ENCODE measurements at regions not wholly inside any gene's neighbourhood (a gene's known extent, or its start where the extent isn't known, plus 50 kb on each side); places are given as distances from the start of the nearest gene placed in this dataset.

DNA sequence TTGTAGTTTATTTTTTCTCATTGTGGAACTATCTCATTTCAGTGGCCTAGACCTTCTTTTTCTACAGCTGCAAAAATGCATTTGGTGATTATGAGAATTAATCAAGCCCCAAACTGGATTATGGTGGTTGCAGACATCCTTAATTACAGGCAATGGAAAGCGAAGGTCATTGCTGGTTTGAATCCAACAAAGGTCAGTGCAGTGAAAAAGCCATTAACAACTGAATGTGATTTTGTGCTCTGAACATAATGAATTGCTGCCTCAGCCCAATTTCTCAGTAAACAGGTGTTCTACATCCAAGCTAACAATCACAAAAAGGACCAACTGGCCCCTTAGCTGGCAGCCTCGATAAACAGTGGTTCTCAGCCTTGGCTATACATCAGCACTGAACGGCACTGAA is 260.1 kb upstream of the DPPA4 start:
- H3K27ac ChIP-seq (ENCODE audit: low read length): no peak overlapping the region
- WGBS: 54% methylated on average over 3 of the region's 3 CpGs
- ATAC-seq: no peak

DNA sequence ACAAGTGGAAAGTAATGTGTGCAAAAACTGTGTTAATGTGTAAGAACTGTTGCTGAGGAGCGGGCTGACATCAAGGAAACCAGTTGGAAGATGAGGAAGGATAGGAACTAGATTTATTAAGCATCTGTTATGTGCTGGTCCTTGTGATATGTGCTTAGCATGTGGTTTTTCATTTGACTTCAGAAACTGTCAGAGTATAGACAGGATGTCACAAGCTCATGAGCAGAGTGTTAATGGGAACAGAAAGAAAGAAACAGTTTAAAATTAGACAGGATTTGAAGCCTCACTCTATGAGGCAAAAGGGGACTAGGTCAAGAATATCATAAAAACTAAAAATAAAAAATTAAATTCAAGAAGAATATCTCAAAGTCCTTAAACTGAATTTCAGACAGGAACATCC is 270.6 kb upstream of the DPPA4 start:
- Histone ChIP-seq H3K4me1 (ENCODE audit: control insufficient read depth, insufficient read depth, low read length) (no peaks in the 10 kb centered on the region), H3K4me3 (ENCODE audit: low read length) (no peak overlapping the region), H3K9me3 (ENCODE audit: control insufficient read depth, low read length) (no peaks in the 10 kb centered on the region), H3K27ac (ENCODE audit: low read length) (no peak overlapping the region), H3K27me3 (ENCODE audit: control insufficient read depth, insufficient read depth) (no peaks in the 10 kb centered on the region)
- DNase-seq: no peak
- 87% methylated on average over 1 of the region's 1 CpG for WGBS
- no peak for ATAC-seq
- intact Hi-C loops (cut with DNase I): no loop called here

More for the DNA sequence above, 260.1 kb upstream of the DPPA4 start:
- H3K4me3 ChIP-seq (ENCODE audit: low read length): no peak overlapping the region
- DNase-seq: no peak
- no peaks in the 10 kb centered on the region for H3K4me1 ChIP-seq (ENCODE audit: control insufficient read depth, insufficient read depth, low read length)
- intact Hi-C loops (cut with DNase I): no loop called here
- no peaks in the 10 kb centered on the region for H3K9me3 ChIP-seq (ENCODE audit: control insufficient read depth, low read length)
- H3K27me3 ChIP-seq (ENCODE audit: control insufficient read depth, insufficient read depth): no peaks in the 10 kb centered on the region

DNA sequence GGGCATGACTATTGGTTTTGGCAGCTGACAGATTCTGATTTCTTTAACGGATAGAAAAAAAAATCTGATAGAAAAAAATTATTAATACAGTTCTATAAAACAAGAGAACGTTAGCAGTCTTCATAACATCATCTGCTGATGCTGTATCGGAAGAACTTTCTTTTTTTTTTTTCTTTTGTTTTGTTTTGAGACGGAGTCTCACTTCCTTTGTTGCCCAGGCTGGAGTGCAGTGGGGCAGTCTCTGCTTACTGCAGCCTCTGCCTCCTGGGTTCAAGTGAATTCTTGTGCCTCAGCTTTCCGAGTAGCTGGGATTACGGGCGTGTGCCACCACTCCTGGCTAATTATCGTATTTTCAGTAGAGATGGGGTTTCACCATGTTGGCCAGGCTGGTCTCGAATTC is 271.2 kb upstream of the DPPA4 start:
- H3K4me3 ChIP-seq (ENCODE audit: low read length): no peak overlapping the region
- WGBS: 70% methylated on average over 9 of the region's 9 CpGs
- no peak overlapping the region for H3K27ac ChIP-seq (ENCODE audit: low read length)
- H3K27me3 ChIP-seq (ENCODE audit: control insufficient read depth, insufficient read depth): no peaks in the 10 kb centered on the region
- H3K4me1 ChIP-seq (ENCODE audit: control insufficient read depth, insufficient read depth, low read length): no peaks in the 10 kb centered on the region
- intact Hi-C loops (cut with DNase I): no loop called here
- H3K9me3 ChIP-seq (ENCODE audit: control insufficient read depth, low read length): no peaks in the 10 kb centered on the region
- DNase-seq (no peak), ATAC-seq (no peak)

DNA sequence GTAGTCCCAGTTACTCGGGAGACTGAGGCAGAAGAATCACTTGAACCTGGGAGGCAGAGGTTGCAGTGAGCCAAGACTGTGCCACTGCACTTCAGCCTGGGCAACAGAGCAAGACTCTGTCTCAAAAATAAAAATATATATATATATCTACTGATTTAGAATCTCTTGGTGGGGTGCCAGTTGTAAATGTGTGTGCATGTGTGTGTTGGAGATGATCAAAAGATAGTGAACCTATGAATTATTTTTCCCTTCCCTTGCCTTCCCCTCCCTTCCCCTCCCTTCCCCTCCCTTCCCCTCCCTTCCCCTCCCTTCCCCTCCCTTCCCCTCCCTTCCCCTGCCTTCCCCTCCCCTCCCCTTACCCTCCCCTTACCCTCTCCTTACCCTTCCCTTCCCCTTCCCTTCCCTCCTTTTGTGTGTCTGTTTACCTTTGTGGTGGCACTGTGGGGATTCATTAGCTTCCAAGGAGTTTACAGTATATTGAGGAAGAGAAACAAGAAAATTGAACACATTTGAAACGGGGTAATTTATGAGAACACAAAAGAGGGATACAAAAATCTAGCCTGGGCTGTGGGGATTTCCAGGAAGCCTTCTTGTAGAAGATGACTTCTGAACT is 281.5 kb upstream of the DPPA4 start:
- intact Hi-C loops (cut with DNase I): no loop called here
- 68% methylated on average over 2 of the region's 2 CpGs for WGBS
- no peak for DNase-seq
- no peak for ATAC-seq
- Histone ChIP-seq H3K27me3 (ENCODE audit: control insufficient read depth, insufficient read depth) (no peaks in the 10 kb centered on the region), H3K4me3 (ENCODE audit: low read length) (no peak overlapping the region), H3K4me1 (ENCODE audit: control insufficient read depth, insufficient read depth, low read length) (no peaks in the 10 kb centered on the region), H3K27ac (ENCODE audit: low read length) (no peak overlapping the region), H3K9me3 (ENCODE audit: control insufficient read depth, low read length) (no peaks in the 10 kb centered on the region)

DNA sequence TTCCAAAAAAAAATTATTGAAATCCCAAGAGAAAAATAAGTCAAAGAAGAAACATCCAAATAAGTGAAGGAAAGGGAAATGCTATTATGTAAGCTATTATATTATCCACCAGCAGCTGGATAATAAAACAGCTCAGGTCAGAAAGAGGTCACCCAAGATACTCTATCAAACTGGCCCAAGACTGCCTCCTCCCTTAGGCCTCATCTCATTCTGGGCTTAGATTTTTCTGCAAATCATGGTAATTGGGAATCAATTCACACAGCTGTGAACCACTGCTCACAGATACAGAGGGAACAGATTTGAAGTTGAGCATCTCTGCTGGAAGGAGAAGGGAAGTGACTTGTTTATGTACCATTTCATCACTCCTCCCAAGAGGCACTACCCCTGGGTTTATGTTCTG is 294.6 kb upstream of the DPPA4 start:
- no peak overlapping the region for H3K4me3 ChIP-seq (ENCODE audit: low read length)
- ATAC-seq (no peak), DNase-seq (no peak)
- intact Hi-C loops (cut with DNase I): no loop called here
- H3K27ac ChIP-seq (ENCODE audit: low read length): no peak overlapping the region
- no peaks in the 10 kb centered on the region for H3K9me3 ChIP-seq (ENCODE audit: control insufficient read depth, low read length)
- no peaks in the 10 kb centered on the region for H3K27me3 ChIP-seq (ENCODE audit: control insufficient read depth, insufficient read depth)
- H3K4me1 ChIP-seq (ENCODE audit: control insufficient read depth, insufficient read depth, low read length): no peaks in the 10 kb centered on the region

DNA sequence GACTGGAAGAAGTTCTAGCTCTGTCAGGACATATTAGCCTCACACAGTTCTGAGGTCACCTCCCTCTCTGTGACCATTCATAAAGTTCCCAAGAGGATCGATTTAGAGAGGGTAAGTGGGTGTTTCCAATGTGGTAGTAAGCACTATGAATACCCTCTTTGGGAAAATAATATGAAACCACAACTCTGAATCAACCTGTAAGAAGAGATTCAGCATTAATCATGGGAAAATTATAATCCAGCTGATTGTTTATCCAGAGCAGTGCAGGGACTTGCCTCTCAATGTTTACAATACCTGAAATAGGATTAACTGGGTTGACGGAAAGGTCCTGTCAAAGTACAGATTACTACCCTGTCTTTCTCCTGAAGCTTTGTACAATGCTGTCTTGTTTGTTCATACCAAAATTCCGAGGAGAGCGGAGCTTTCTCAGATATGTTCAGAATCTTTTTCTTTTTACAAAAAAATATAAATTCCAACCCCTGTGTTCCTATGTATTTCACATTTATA is 302.9 kb upstream of the DPPA4 start:
- no peaks in the 10 kb centered on the region for H3K9me3 ChIP-seq (ENCODE audit: control insufficient read depth, low read length)
- H3K27ac ChIP-seq (ENCODE audit: low read length): no peak overlapping the region
- no peaks in the 10 kb centered on the region for H3K4me1 ChIP-seq (ENCODE audit: control insufficient read depth, insufficient read depth, low read length)
- intact Hi-C loops (cut with DNase I): no loop called here
- ATAC-seq: no peak
- H3K4me3 ChIP-seq (ENCODE audit: low read length): no peak overlapping the region
- H3K27me3 ChIP-seq (ENCODE audit: control insufficient read depth, insufficient read depth): no peaks in the 10 kb centered on the region
- WGBS: 76% methylated on average over 4 of the region's 4 CpGs
- no peak for DNase-seq

DNA sequence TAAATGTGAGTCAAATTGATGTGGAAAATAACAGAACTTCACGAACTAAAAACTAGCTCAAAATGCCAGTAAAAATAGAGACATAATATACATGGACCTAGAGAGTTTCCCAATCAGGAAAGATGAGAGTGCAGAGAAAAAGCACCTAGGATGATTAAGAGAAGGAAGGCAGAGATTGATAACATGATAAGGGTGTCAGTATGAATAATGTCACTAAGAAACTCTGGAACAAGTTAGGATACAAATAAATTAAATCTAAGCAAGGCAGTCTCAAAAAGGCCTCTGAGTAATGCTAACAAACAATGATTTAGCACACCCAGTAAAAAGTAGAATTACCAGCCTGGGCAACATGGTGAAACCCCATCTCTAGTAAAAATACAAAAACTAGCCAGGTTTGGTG is 304.7 kb upstream of the DPPA4 start:
- intact Hi-C loops (cut with DNase I): no loop called here
- WGBS: 78% methylated on average over 1 of the region's 1 CpG

DNA sequence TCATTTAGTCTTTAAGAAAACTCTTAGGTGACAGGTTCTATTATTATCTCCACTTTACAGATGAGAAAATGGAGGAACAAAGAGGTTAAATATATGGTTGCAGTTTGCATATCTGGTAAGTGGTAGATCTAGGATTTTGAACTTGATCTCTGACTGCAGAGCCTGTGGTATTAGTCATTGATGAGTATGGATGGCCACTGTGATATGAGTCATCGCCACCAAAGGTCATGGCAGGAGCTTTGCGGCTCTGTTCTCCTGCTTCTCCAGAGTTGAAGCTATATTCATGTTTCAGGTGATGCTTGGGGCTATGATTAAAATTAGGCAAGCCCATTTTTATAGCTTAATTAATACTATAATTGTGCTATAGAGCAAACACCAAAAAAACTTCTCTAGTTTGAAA is 306.2 kb upstream of the DPPA4 start:
- no peaks in the 10 kb centered on the region for H3K4me1 ChIP-seq (ENCODE audit: control insufficient read depth, insufficient read depth, low read length)
- ATAC-seq (no peak), DNase-seq (no peak)
- H3K4me3 ChIP-seq (ENCODE audit: low read length): no peak overlapping the region
- no peak overlapping the region for H3K27ac ChIP-seq (ENCODE audit: low read length)
- WGBS: 61% methylated on average over 2 of the region's 2 CpGs
- H3K9me3 ChIP-seq (ENCODE audit: control insufficient read depth, low read length): no peaks in the 10 kb centered on the region
- intact Hi-C loops (cut with DNase I): no loop called here
- H3K27me3 ChIP-seq (ENCODE audit: control insufficient read depth, insufficient read depth): no peaks in the 10 kb centered on the region

More for the DNA sequence above, 304.7 kb upstream of the DPPA4 start:
- DNase-seq (no peak), ATAC-seq (no peak)
- no peaks in the 10 kb centered on the region for H3K27me3 ChIP-seq (ENCODE audit: control insufficient read depth, insufficient read depth)
- no peaks in the 10 kb centered on the region for H3K4me1 ChIP-seq (ENCODE audit: control insufficient read depth, insufficient read depth, low read length)
- H3K4me3 ChIP-seq (ENCODE audit: low read length): no peak overlapping the region
- no peaks in the 10 kb centered on the region for H3K9me3 ChIP-seq (ENCODE audit: control insufficient read depth, low read length)
- no peak overlapping the region for H3K27ac ChIP-seq (ENCODE audit: low read length)

DNA sequence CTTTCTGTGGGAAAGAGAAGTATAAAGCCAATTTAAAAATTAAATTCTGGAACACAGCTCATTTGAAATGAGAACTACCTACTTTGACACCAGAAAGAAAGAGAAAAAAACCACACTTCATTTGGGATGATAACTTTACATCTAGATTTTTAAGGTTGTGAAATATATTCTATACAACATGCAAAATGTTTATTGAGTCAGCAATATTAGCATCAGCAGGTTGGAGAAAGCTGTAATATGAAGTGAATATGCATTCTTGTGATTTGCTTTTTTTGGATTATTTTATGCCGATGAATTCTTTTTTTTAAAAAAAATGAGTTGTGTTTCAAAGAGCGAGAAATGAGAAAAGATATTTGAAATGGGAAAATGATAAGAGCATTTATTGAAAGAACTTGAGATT is 307.0 kb upstream of the DPPA4 start:
- no peak for DNase-seq
- Histone ChIP-seq H3K4me1 (ENCODE audit: control insufficient read depth, insufficient read depth, low read length) (no peaks in the 10 kb centered on the region), H3K27me3 (ENCODE audit: control insufficient read depth, insufficient read depth) (no peaks in the 10 kb centered on the region), H3K27ac (ENCODE audit: low read length) (no peak overlapping the region), H3K9me3 (ENCODE audit: control insufficient read depth, low read length) (no peaks in the 10 kb centered on the region), H3K4me3 (ENCODE audit: low read length) (no peak overlapping the region)
- intact Hi-C loops (cut with DNase I): no loop called here
- WGBS: 88% methylated on average over 2 of the region's 2 CpGs
- no peak for ATAC-seq

DNA sequence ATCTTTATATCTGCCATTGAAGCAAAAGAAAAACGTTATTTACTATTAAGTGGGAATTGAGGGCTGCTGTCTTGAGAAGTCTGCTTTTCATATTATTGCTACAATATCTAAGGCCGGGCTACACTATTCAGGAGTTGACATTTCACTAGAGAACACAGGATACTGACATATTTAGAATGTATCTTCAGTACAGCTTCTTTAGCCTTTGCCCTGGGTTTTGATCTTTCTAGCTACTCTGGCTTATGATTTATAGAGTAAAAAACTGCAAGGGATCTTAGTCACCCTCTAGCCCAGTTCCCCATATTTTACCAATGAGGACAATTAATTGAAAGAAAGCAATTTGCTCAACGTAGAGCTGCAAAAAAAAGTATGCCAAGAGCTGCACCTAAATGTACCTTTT is 307.4 kb upstream of the DPPA4 start:
- DNase-seq (no peak), ATAC-seq (no peak)
- Histone ChIP-seq H3K27ac (ENCODE audit: low read length) (no peak overlapping the region), H3K4me3 (ENCODE audit: low read length) (no peak overlapping the region), H3K27me3 (ENCODE audit: control insufficient read depth, insufficient read depth) (no peaks in the 10 kb centered on the region), H3K9me3 (ENCODE audit: control insufficient read depth, low read length) (no peaks in the 10 kb centered on the region), H3K4me1 (ENCODE audit: control insufficient read depth, insufficient read depth, low read length) (no peaks in the 10 kb centered on the region)
- 53% methylated on average over 3 of the region's 3 CpGs for WGBS
- intact Hi-C loops (cut with DNase I): no loop called here

DNA sequence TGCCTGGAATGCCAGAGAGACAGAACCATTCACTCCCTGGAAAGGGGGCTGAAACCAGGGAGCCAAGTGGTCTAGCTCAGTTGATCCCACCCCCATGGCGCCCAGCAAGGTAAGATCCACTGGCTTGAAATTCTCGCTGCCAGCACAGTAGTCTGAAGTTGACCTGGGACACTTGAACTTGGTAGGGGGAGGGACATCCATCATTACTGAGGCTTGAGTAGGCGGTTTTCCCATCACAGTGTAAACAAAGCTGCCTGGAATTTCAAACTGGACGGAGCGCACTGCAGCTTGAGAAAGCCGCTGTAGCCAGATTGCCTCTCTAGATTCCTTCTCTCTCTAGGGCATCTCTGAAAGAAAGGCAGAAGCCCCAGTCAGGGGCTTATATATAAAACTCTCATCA is 310.7 kb upstream of the DPPA4 start:
- no peak for ATAC-seq
- 80% methylated on average over 6 of the region's 6 CpGs for WGBS
- H3K9me3 ChIP-seq (ENCODE audit: control insufficient read depth, low read length): no peaks in the 10 kb centered on the region
- DNase-seq: no peak
- no peak overlapping the region for H3K27ac ChIP-seq (ENCODE audit: low read length)
- no peak overlapping the region for H3K4me3 ChIP-seq (ENCODE audit: low read length)
- no peaks in the 10 kb centered on the region for H3K27me3 ChIP-seq (ENCODE audit: control insufficient read depth, insufficient read depth)
- no peaks in the 10 kb centered on the region for H3K4me1 ChIP-seq (ENCODE audit: control insufficient read depth, insufficient read depth, low read length)
- intact Hi-C loops (cut with DNase I): no loop called here

DNA sequence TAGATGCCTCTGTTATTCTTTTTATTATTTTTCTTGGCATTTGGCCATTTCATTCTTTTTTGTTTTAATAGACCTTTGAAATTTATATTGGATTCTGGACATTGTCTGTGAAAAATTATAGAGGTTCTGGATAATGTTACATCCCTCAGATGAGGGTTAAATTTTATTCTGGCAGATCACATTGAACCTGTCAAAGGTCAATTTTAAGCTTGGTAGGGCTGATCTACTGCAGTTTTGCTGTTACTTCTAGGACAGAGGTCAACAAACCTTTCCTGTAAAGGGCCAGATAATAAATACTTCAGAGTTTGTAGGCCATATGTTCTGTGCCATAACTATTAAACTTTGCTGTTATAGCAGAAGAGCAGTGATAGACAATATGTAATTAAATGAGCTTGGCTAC is 318.9 kb upstream of the DPPA4 start:
- ATAC-seq (no peak), DNase-seq (no peak)
- no peaks in the 10 kb centered on the region for H3K4me1 ChIP-seq (ENCODE audit: control insufficient read depth, insufficient read depth, low read length)
- H3K27me3 ChIP-seq (ENCODE audit: control insufficient read depth, insufficient read depth): no peaks in the 10 kb centered on the region
- intact Hi-C loops (cut with DNase I): no loop called here
- H3K4me3 ChIP-seq (ENCODE audit: low read length): no peak overlapping the region
- no peak overlapping the region for H3K27ac ChIP-seq (ENCODE audit: low read length)
- no peaks in the 10 kb centered on the region for H3K9me3 ChIP-seq (ENCODE audit: control insufficient read depth, low read length)

Measured in right cardiac atrium (tissue), 5 donors.